ENCODE measurements at regions not wholly inside any gene's neighbourhood (a gene's known extent, or its start where the extent isn't known, plus 50 kb on each side); places are given as distances from the start of the nearest gene placed in this dataset.

GRCh38 chr11:134945993-134946392, 534.0 kb upstream of the B3GAT1 start:
- TF ChIP-seq POLR2AphosphoS5 (IDR thresholded peaks at IDR 0.05) = no peak
- TF ChIP-seq CTCF (IDR thresholded peaks at IDR 0.05) = no peak
- no peak for TF ChIP-seq POLR2A (IDR thresholded peaks at IDR 0.05)
